NK-92 treated with Interleukin-12 subunit alpha and Interleukin-12 subunit beta, amount 100 ng/mL, for 24 hours (cell line): ENCODE measurements at regions not wholly inside any gene's neighbourhood (a gene's known extent, or its start where the extent isn't known, plus 50 kb on each side); places are given as distances from the start of the nearest gene placed in this dataset.

Experiments
- DNase-seq: peaks from one replicate; lab custom pipeline; 2025; lab: John Stamatoyannopoulos, UW

GRCh38 chr5:3736466-3736865, 140.8 kb downstream of the IRX1 start:
- no peak for DNase-seq

DNA sequence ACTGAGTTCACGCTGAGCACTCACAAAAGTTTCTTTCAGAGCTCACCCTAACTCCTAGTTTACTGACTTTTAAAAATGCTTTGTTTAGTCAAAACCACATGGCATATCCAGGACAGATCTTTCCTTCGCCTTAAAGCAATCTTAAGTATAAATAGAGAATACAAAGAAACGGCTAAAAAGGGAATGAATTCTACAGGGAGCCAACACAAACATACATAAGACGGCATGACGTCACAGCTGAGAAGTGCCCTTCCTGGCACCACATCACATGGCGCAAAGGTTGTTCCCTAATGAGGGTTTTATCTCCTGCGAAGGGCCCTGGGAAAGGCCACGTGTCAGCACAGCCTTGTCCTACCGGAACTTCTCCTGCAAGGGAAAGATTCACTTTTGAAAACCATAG, 141.3 kb downstream of the IRX1 start:
- DNase-seq, result no peak

DNA sequence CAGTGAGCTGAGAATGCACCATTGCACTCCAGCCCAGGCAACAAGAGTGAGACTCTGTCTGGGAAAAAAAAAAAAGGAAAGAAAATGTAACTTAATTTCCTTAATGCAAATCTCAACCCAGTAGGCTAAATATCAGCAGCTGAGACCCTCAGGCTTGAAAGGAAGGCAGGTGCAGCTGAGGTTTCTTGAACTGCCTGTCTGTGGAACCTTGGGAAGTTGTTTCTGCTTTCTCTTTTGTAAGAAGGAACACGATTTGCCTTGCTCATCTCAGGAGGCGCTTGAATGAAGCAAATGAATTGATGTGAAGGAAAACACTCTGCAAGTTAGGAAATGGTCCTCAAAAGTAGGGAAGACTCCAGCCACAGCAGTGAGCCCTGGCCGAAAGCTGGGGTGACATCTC, 143.3 kb downstream of the IRX1 start:
- DNase-seq, result no peak

GRCh38 chr5:3740546-3741373, 145.1 kb downstream of the IRX1 start:
- no peak for DNase-seq

GRCh38 chr5:3741374-3741770, 145.7 kb downstream of the IRX1 start:
- DNase-seq, result no peak

DNA sequence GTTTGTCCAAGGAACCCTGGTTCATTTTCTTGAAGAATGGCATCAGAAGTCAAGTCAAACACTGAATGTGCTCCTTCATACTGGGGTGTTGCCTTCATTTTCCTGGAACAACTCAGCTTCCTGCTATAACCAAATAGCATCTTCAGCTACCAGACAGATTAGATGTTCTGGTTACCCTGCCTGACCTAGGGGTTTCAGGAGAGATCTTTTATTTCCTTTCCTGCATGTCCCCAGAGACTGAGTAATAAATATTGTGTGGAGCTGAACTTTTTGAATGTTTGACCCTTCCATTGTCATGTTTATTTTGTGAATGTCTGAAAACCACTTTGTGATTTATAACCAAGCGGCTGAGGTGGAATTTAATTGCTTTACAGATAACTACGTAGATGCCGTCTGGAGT, 147.1 kb downstream of the IRX1 start:
- DNase-seq, result no peak

- no peak for DNase-seq
Observed at GRCh38 chr5:3751846-3752245, 156.2 kb downstream of the IRX1 start.

GRCh38 chr5:3778000-3778550, 182.4 kb downstream of the IRX1 start:
- DNase-seq, result no peak

GRCh38 chr5:3778945-3779344, 183.3 kb downstream of the IRX1 start:
- no peak for DNase-seq

DNA sequence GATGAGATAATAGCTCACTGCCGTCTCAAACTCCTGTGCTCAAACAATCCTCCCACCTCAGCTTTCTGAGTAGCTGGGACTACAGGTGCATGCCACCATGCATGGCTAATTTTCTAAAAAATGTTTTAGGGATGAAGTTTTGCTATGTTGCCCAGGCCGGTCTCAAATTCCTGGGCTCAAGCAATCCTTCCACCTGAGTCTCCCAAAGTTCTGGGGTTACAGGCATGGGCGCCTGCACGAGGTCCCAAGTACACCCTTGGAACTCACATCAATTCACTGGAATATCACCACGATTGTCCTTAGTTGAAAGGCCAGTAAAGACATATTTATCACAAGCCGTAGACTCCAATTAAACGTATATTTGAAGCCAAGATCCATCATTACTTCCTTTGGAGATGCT, 184.6 kb downstream of the IRX1 start:
- DNase-seq, result no peak

GRCh38 chr5:3780907-3781306, 185.3 kb downstream of the IRX1 start:
- no peak for DNase-seq

- DNase-seq, result no peak
Observed at GRCh38 chr5:3784854-3785253, 189.2 kb downstream of the IRX1 start.

DNA sequence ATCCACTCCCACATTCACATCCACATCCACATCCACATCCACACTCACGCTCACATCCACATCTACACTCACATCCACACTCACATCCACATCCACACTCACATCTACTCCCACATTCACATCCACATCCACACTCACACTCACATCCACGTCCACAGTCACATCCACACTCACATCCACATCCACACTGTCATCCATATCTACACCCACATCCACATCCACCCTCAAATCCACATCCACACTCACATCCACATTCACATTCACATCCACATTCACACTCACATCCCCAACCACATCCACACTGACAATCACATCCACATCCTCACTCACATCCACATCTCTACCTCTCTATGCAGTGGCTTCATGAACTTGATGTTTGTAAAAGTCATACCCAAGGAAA, 190.5 kb downstream of the IRX1 start:
- DNase-seq, result no peak

- DNase-seq, result no peak
Observed at GRCh38 chr5:3786891-3787430, 191.3 kb downstream of the IRX1 start.

- DNase-seq, result no peak
Observed at GRCh38 chr5:3787604-3788003, 192.0 kb downstream of the IRX1 start.

- no peak for DNase-seq
Observed at GRCh38 chr5:3789519-3790193, 194.0 kb downstream of the IRX1 start.

GRCh38 chr5:3793162-3793561, 197.5 kb downstream of the IRX1 start:
- DNase-seq, result no peak

DNA sequence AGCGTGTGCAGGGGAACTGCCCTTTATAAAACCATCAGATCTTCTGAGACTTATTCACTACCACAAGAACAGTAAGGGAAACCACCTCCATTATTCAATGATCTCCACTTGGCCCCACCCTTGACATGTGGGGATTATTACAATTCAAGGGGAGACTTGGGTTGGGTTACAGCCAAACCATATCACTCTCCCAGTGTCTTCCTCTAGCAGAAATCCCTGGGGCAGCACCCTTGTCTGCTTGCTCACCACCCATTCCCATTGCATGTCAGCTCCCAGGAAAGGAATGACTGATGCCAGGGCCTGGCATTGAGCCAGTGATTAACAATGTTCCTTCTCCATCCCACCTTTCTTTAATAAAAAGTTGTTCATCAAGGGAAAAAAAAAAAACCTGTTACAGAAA, 199.0 kb downstream of the IRX1 start:
- DNase-seq, result no peak

DNA sequence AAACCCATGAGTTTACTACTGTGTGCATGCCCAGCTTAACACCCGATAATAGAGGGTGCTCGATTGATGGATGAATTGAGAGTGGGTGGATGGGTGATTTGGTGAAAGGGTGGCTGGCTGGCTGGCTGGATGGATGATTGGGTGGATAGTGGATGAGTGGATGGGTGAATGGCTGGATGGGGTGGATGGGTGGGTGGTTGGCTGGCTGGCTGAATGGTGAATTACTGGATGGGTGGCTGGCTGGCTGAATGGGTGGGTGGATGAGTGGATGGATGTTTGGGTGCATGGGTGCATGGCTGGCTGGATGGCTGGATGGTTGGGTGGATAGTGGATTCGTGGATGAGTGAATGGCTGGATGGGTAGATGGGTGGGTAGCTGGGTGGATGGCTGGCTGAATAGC, 201.1 kb downstream of the IRX1 start:
- DNase-seq, result no peak

GRCh38 chr5:3801967-3802366, 206.3 kb downstream of the IRX1 start:
- no peak for DNase-seq

- DNase-seq, result no peak
Observed at GRCh38 chr5:3809455-3809854, 213.8 kb downstream of the IRX1 start.

- no peak for DNase-seq
Observed at GRCh38 chr5:3811116-3811515, 215.5 kb downstream of the IRX1 start.

DNA sequence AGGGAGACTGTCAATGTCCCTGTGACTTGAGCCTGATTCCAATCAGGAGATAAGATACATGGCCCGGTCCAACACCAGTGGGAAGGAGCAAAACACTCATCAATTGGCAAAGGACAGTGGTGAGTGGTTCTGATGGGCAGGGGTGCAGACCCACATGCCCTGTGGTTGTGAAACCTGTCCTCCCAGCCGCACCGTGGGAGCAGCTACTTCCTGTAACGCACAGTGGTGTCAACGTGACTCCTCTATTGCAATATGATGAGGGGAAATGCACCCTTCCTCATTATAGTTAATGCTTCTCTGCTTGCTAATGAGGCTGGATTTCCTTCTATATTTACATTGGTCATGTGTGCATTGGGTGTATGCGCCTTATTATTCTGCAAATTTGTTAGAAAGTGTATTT, 223.0 kb downstream of the IRX1 start:
- no peak for DNase-seq
